GM18517 (cell line): ENCODE measurements at regions not wholly inside any gene's neighbourhood (a gene's known extent, or its start where the extent isn't known, plus 50 kb on each side); places are given as distances from the start of the nearest gene placed in this dataset.
"Not testable (repeated sequence)": the region's sequence is repeated elsewhere in the genome, so short reads cannot be mapped to it uniquely, and the experiment has no call there.

Source experiments
- ATAC-seq: cut with Tn5 transposase; IDR thresholded peaks from one replicate; pipeline ENCODE4 v1.9.1; 2021; ENCODE audit warnings: mild to moderate bottlenecking, moderate library complexity; ENCODE audit not compliant: unreplicated experiment

DNA sequence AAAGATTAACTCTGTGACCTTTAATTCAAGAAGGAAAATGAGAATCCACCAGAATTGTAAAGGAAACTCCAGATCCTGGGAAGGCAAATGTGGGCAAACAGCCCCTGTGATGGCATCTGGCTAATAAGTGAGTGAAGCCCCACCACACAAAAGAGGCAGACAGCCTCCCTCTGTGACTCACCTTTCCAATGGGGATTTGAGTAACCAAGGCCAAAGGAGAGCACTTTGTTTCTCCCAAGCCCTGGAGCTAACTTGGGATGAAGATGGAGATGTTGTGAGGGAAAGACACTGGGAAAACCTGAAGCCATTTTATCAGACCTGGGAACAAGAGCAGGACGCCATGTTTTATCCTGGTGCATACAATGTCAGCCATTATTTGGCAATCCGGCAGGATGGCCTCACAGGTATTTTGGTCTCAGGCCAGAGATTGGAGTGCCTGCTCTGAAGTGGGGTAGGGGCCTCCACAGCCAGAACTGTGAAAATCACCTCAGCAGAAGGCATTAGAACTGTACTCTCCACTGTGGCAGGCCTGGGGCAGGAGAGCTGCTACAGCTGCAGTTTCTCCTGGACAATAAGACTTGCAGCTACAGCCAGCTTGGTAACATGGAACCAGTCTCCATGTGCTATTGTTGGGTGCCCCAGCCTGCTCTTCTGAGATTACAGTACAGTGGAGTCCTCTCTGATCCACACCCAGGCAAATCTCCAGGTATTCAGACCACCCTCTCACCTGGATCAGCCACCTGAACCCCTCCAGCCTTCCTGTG, 96.6 kb upstream of the PCED1B start:
- ATAC-seq, result no peak

GRCh38 chr12:46983393-46983793, 96.0 kb upstream of the PCED1B start:
- no peak for ATAC-seq

GRCh38 chr12:46983959-46984841, 95.2 kb upstream of the PCED1B start:
- no peak for ATAC-seq

DNA sequence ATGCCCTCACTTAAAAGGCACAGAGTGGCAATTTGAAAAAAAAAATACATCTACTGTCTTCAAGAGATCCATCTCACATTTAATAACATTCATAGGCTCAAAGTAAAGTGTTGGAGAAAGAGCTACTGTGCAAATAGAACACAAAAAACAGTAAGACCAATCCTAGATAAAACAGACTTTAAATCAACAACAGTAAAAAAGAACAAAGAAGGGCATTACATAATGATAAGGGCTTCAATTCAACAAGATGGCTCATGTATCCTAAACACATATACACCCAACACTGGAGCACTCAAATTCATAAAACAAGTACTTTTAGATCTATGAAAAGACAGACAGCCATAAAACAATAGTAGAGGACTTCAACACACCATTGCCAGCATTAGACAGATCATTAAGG, 93.6 kb upstream of the PCED1B start:
- no peak for ATAC-seq

DNA sequence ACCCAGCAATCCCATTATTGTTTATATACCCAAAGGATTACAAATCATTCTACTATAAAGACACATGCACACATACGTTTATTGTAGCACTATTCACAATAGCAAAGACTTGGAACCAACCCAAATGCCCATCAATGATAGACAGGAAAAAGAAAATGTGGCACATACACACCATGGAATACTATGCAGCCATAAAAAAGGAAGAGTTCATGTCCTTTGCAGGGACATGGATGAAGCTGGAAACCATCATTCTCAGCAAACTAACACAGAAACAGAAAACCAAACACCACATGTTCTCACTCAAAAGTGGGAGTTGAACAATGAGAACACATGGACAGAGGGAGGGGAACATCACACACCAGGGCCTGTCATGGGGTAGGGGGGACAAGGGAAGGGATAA, 91.3 kb upstream of the PCED1B start:
- ATAC-seq, result not testable (repeated sequence)

DNA sequence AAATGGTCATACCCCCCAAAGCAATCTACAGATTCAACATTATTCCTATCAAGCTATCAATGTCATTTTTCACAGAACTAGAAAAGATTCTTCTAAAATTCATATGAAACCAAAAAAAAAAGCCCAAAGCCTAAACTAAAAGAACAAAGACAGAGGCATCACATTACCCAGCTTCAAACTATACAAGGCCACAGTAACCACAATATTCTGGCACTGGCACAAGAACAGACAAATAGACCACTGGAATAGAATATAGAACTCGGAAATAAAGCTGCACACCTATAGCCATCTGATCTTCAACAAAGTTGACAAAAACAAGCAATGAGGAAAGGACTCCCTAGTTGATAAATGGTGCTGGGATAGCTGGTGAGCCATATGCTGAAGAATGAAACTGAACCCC, 89.2 kb upstream of the PCED1B start:
- no peak for ATAC-seq

GRCh38 chr12:46992051-46992450, 87.4 kb upstream of the PCED1B start:
- not testable (repeated sequence) for ATAC-seq

DNA sequence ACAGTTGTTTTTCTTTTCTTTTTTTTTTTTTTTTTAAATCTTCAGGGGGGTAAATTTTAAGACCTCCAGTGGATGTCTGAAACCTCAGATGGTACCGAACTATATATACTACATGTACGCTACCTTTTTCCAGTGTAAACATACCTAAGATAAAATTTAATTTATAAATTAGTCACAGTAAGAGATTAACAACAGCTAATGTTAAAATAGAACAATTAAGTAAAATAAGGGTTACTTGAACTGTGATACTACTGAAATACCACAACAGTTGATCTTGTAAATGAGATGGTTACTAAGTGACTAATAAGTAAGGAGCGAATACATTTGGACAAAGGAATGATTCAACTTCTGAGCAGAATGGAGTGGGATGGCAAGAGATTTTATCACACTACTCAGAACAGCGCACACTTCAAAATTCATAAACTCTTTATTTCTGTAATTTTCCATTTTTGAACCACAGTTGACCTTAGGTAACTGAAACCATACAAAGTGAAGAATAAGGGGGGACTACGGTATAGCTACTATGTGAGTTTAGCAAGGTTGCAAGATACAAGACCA, 80.5 kb upstream of the PCED1B start:
- no peak for ATAC-seq

DNA sequence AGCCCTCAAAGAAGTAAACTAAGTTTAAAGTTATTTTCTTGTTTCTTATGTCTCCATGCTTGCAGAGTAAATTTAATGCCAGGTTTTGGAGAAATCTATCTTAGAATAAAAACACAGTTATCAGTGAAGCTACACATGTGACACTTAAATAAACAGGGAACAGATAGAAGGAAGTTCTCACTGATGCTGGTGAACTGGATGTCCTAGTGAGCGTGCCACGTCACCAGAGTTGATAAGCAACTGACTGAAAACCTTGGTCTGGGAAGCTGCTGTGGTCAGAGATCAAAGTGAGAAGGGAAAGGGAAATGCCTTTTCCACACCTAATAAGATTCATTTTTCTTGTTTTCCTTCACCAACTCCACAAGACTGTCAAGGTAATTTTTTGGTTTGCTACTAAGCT, 74.8 kb upstream of the PCED1B start:
- ATAC-seq, result no peak

GRCh38 chr12:47007048-47007447, 72.4 kb upstream of the PCED1B start:
- ATAC-seq, result no peak

GRCh38 chr12:47012552-47012951, 66.9 kb upstream of the PCED1B start:
- ATAC-seq, result no peak

DNA sequence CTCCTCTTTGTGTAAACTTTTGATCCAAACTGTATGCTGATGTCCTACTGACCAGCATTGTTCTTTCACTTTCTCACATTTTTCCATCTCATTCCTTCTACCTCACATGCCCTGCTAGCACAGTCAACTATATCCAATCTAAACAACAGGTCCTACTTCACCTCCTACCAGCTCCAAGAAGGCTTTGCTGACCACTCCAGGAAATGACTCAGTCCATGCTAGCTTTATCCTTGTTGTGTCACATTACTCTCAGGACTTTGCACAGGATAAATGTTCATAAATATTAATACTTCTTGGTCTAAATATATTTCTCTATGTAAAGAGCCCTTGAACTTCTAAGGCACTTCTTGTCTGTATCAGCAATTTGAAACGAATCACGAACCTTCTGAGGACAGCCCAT, 64.9 kb upstream of the PCED1B start:
- no peak for ATAC-seq

DNA sequence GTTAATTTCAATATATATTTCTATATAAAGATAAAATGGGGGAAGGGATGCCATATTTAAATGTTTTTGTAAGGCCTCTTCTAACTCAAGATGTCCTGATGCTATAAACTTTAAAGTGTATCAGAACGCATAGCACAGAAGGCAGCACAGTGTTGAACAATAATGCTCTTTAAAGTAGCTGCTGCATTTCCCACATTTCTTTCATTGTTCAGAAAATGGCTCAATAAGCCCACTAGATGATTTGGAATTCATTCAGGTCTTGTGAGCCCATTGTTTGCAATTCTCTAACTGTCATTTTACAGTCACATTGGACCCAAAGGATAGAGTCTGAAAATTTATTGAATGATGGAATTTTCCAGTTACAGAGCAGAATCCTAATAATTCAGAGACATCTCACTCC, 64.0 kb upstream of the PCED1B start:
- no peak for ATAC-seq

- no peak for ATAC-seq
These were observed 62.2 kb upstream of the PCED1B start for GRCh38 chr12:47017041-47017713.

GRCh38 chr12:47017901-47018475, 61.4 kb upstream of the PCED1B start:
- ATAC-seq, result no peak

- no peak for ATAC-seq
These were observed 59.1 kb upstream of the PCED1B start for GRCh38 chr12:47020211-47020821.

DNA sequence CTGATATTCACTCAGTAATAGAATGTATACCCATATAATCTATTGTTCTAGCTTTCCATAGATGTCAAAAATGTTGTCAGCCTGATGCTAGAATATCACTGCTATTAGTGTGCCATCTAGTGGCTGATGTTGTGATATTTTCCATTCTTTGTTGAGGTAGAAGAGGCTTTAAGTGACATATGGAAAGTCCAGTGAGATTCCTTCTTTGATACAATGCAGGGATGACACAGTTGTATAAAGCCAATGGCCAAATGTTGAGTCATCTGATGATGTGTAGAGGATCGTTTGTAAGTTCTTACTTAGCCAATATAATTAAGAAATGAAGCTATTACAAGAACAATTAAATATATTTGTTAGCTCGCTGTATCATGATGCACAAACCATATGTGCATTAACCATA, 58.1 kb upstream of the PCED1B start:
- peak; percentile 55 for ATAC-seq

DNA sequence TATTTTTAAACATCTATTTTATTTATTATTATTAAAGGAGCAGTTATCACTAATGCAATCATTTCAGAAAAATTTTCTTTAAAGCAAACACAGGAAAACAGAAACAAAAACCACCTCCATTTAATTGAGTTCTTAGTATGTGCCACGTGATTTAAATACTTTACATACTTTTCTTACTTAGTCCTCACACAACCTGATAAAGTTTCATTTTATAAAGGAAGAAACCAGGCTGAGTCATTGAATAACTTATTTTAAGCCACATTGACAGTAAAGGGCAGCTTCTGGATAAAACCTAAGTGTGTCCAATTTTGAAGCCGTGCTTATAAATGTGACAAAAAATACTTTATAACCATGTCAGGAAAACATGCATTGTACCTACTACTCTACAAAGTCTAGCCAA, 57.1 kb upstream of the PCED1B start:
- ATAC-seq, result no peak

DNA sequence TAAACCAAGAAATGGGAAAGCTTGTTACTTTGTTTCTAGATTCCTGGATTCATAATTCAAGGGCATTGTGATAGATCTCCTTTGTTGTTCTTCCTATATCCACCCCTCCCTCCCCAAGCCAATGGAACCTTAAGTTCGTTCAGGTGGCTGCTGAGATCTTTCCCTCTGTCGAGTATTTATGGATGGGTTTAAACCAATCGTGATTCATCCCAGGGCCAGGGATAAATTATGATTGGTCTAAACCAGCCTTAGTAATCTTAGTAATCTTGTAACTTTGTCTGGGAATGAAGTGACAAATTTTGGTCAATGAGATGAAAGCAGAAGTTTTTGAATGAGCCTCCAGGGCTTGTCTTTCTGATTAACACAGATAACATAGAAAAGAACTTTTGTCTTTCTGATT, 56.1 kb upstream of the PCED1B start:
- ATAC-seq, result no peak

GRCh38 chr12:47023953-47024352, 55.5 kb upstream of the PCED1B start:
- no peak for ATAC-seq

GRCh38 chr12:47024463-47024862, 55.0 kb upstream of the PCED1B start:
- ATAC-seq, result no peak
